ENCODE measurements at regions not wholly inside any gene's neighbourhood (a gene's known extent, or its start where the extent isn't known, plus 50 kb on each side); places are given as distances from the start of the nearest gene placed in this dataset.

GRCh38 chr10:29011516-29011915 lies 277.4 kb upstream of the LYZL1 start:
- TF ChIP-seq CTCF (conservative IDR thresholded peaks at IDR 0.05) = no peak
- TF ChIP-seq ZFX (IDR thresholded peaks at IDR 0.05) = no peak
